Heart right ventricle (tissue), 16 donors: ENCODE measurements at regions not wholly inside any gene's neighbourhood (a gene's known extent, or its start where the extent isn't known, plus 50 kb on each side); places are given as distances from the start of the nearest gene placed in this dataset.

Experiments
- ATAC-seq, 8 donors: fragments of 200-7000 bp; cut with Tn5 transposase; one replicate each; pipeline ENCODE4 v1.9.1; 2020; ENCODE audit warnings: mild to moderate bottlenecking in 8 of 8, moderate library complexity in 8 of 8, moderate number of reproducible peaks in 1 of 8
- DNase-seq, 2 donors: peaks; one replicate each; pipeline ENCODE4 v3.0.0-alpha.2; 2020
- H3K27ac ChIP-seq, 10 donors: fragments of 200-600 bp; sonication (generic) in 2 of 10; one replicate each; pipeline versions ENCODE4 v1.5.0 to v1.8.0; 2020 to 2022; ENCODE audit warnings: mild to moderate bottlenecking in 3 of 10
- H3K27me3 ChIP-seq, 7 donors: fragments of 200-600 bp; one replicate each; pipeline ENCODE4 v1.8.0; 2021 to 2022; ENCODE audit warnings: mild to moderate bottlenecking in 2 of 7
- H3K36me3 ChIP-seq, 9 donors: fragments of 200-600 bp; sonication (generic) in 1 of 9; one replicate each; pipeline versions ENCODE4 v1.5.0 to v1.8.0; 2020 to 2022; ENCODE audit warnings: mild to moderate bottlenecking in 2 of 9
- H3K4me1 ChIP-seq, 9 donors: fragments of 200-600 bp; sonication (generic) in 1 of 9; one replicate each; pipeline versions ENCODE4 v1.5.0 to v1.8.0; 2020 to 2022; ENCODE audit warnings: mild to moderate bottlenecking in 4 of 9
- H3K4me3 ChIP-seq, 10 donors: fragments of 200-600 bp; sonication (generic) in 2 of 10; one replicate each; pipeline versions ENCODE4 v1.5.0 to v1.8.0; 2020 to 2022; ENCODE audit warnings: mild to moderate bottlenecking in 7 of 10, moderate library complexity in 2 of 10
- H3K9me3 ChIP-seq, 11 donors: fragments of 200-600 bp in 10 of 11; sonication (generic) in 2 of 11; one replicate each; pipeline versions ENCODE4 v1.5.0 to v1.8.0; 2013 to 2022; ENCODE audit warnings: mild to moderate bottlenecking in 2 of 11, control low read depth in 1 of 11, moderate library complexity in 1 of 11
- WGBS, 2 donors: extraction: QIAGEN DNeasy Blood & Tissue Kit; methylation state at CpG; one replicate each; pipeline ENCODE4 v1.1.7; 2013; ENCODE audit warnings: inconsistent platforms in 1 of 2; 5-methylcytosine and 5-hydroxymethylcytosine counted together
- intact Hi-C, 10 donors: fragments of 100-400 bp; cut with DNase I; formaldehyde crosslinking; loops; one replicate each; pipeline versions ENCODE4 v1.11.1 to v1.14.2; 2022
- TF ChIP-seq, protein P1 (sequence below), 9 donors: fragments of 200-600 bp; sonication (generic) in 2 of 9; IDR thresholded peaks; one replicate each; pipeline versions ENCODE4 v1.5.0 to v1.8.0; 2021 to 2022; ENCODE audit warnings: antibody characterized with exemption in 9 of 9, mild to moderate bottlenecking in 5 of 9, moderate library complexity in 1 of 9
- donor health status: Arrhythmogenic right ventricular cardiomyopathy.
- donor health status: ischemic (EF 13 %, LVEDD 7.1; RV severe dilation, severe dysfunction).
- donor health status: healthy with polysubstance abuse.
- donor health status: DM: no; HTN: yes; CAD: no.
- donor health status: DM: no; HTN: no; CAD: no.
- donor health status: ischemic (EF 25% LVEDD 6.9; RV normal size, moderate dysfunction).
- donor health status: ischemic (EF 25% LVEDD 5.7; RV mildly dilated, moderate dysfunction).
- donor health status: healthy.
- donor health status: DM: yes; HTN: yes; CAD: no.
- donor health status: Ischemic cardiomyopathy.
- donor health status: ischemic (EF 35%, LVEDD 5.7; RV mildly dilated, moderate dysfunction).
- donor health status: nonischemic (EF 11% LVEDD 7.7; RV severe dilation, severe dysfunction).
- donor health status: DM: yes; HTN: yes; CAD: no.
- donor health status: PGD.
- donor health status: ischemic (EF 29% LVEDD 5.4; RV normal size, mild dysfunction).
- donor health status: nonischemic (EF 23%, LVEDD 6.1; RV moderate dilation, normal function).

DNA sequence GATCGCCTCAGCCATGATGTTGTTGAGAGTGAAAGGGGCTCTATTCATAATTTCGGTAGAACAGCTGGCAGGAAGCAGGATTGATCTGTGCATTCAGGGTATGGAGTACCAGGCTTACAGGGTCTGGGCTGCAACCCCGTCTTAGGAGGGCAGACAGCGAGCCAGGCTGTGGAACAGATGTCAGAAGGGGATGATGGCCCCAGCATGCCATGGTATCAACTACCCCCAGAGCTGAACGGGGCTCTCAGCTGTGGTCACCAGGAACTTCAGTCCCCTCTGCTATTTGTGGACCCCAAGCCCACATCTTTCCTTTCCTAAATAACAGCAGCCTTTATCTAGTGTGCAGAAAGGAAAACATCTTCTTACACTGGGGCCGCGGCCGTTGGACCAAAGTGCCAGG is 422.2 kb upstream of the SALL3 start:
- H3K27me3 ChIP-seq, result peaks cover 0 to 19% (median 1%) of the 10 kb centered on the region in 7 donors
- WGBS, 2 donors, result 89 to 93% methylated on average over 8 of the region's 8 CpGs
- TF ChIP-seq, protein P1, sequence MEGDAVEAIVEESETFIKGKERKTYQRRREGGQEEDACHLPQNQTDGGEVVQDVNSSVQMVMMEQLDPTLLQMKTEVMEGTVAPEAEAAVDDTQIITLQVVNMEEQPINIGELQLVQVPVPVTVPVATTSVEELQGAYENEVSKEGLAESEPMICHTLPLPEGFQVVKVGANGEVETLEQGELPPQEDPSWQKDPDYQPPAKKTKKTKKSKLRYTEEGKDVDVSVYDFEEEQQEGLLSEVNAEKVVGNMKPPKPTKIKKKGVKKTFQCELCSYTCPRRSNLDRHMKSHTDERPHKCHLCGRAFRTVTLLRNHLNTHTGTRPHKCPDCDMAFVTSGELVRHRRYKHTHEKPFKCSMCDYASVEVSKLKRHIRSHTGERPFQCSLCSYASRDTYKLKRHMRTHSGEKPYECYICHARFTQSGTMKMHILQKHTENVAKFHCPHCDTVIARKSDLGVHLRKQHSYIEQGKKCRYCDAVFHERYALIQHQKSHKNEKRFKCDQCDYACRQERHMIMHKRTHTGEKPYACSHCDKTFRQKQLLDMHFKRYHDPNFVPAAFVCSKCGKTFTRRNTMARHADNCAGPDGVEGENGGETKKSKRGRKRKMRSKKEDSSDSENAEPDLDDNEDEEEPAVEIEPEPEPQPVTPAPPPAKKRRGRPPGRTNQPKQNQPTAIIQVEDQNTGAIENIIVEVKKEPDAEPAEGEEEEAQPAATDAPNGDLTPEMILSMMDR (IDR thresholded peaks at IDR 0.05), result no peak
- no peak overlapping the region for H3K27ac ChIP-seq
- peaks cover 0 to 32% (median 8%) of the 10 kb centered on the region in 11 donors for H3K9me3 ChIP-seq
- ATAC-seq (no peak), DNase-seq (no peak)
- no peak overlapping the region for H3K4me3 ChIP-seq
- H3K4me1 ChIP-seq, result no peaks in the 10 kb centered on the region
- H3K36me3 ChIP-seq, result no peaks in the 10 kb centered on the region
- intact Hi-C loops, result no loop called here

DNA sequence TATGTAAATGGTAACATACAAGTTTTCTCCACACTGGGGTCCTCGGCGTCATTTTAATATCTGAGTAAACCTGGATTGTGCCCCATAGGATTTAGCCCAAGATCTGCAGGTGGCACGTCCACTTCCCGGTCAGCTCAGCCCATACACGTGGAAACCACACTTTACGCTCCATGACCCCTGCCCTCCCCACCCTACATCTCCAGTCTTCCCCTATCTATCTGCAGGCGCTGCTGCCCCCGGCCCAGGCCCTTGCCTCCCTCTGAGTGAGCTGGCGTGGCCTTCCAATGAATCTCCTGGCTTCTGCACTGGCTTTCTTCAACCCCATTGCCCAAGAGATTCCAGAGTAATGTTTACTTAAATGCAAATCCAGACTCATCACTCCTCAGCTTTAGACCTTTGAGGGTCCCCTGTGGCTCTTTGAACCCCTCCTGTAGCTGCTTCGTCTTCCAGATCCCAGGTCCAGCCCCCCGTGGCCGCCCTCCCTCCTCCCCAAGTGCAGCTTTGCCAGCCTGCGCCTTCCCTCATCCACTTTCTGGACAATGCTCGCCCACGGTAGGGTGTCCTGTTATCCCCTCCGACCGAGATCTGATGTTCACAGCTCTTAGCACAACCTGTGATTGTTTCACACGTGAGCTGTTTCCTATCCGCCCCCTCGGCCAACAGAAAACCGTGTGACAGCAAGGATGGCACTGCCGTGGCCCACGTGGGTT is 421.4 kb upstream of the SALL3 start:
- DNase-seq (no peak), ATAC-seq (no peak)
- H3K4me3 ChIP-seq, result no peak overlapping the region
- 87% methylated on average over 23 of the region's 23 CpGs for WGBS, 2 donors
- TF ChIP-seq, protein P1 (IDR thresholded peaks at IDR 0.05), result no peak
- intact Hi-C loops, result no loop called here
- H3K27me3 ChIP-seq, result peaks cover 0 to 23% (median 3%) of the 10 kb centered on the region in 7 donors
- no peaks in the 10 kb centered on the region for H3K4me1 ChIP-seq
- H3K36me3 ChIP-seq, result no peaks in the 10 kb centered on the region
- no peak overlapping the region for H3K27ac ChIP-seq
- H3K9me3 ChIP-seq, result peaks cover 0 to 32% (median 8%) of the 10 kb centered on the region in 11 donors

DNA sequence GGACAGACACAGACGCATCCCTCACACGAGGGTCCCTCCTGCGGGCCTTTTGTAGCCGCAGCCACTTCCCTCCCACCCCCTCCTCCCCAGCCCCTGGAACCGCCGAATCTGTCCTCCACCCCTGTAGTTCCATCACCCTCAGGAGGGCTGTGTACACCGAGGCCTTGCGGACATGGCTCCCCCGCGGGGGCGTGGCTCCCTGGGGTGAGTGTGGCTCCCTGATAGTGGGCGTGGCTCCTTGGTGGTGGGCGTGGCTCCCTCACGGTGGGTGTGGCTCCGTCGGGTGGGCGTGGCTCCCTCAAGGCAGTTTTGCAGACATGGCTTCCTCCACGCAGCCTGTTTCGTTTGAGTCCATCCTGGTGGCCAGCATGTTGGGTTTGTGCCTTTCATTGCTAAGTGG is 420.7 kb upstream of the SALL3 start:
- TF ChIP-seq, protein P1 (IDR thresholded peaks at IDR 0.05), result no peak
- peaks cover 0 to 23% (median 3%) of the 10 kb centered on the region in 7 donors for H3K27me3 ChIP-seq
- H3K9me3 ChIP-seq, result peaks cover 0 to 28% (median 8%) of the 10 kb centered on the region in 11 donors
- intact Hi-C loops, result no loop called here
- ATAC-seq (no peak), DNase-seq (no peak)
- 67 to 72% methylated on average over 18 to 19 of the region's 19 CpGs for WGBS, 2 donors
- no peak overlapping the region for H3K4me3 ChIP-seq
- H3K36me3 ChIP-seq, result no peaks in the 10 kb centered on the region
- no peaks in the 10 kb centered on the region for H3K4me1 ChIP-seq
- H3K27ac ChIP-seq, result no peak overlapping the region

DNA sequence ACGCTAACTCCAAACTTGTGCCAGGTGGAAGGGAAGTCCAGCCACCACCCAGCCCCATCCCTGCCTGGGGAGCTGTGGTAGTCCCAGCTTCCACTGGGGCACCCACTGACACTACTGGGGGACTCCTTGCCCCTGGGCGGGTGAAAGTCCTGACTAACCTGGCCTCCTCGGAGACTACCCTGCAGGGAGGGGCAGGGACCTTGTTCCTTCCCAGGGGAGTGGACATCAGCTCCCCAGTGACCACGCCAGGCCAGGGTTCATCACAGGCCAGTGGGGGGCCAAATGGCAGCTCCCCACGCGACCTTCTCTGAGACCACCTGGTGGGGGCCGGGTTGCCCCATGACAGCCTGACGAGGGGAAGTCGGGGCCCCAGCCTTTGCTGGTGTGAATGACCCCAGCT is 420.0 kb upstream of the SALL3 start:
- WGBS, 2 donors, result 88 to 92% methylated on average over 9 of the region's 9 CpGs
- ATAC-seq, result no peak

More for the DNA sequence above, 420.0 kb upstream of the SALL3 start:
- Histone ChIP-seq H3K27ac (no peak overlapping the region), H3K4me3 (no peak overlapping the region), H3K36me3 (no peaks in the 10 kb centered on the region), H3K9me3 (peaks cover 0 to 22% (median 5%) of the 10 kb centered on the region in 11 donors), H3K4me1 (no peaks in the 10 kb centered on the region), H3K27me3 (peaks cover 0 to 23% (median 3%) of the 10 kb centered on the region in 7 donors)
- no peak for DNase-seq
- intact Hi-C loops, result no loop called here
- TF ChIP-seq, protein P1 (IDR thresholded peaks at IDR 0.05), result no peak
